ENCODE measurements at regions not wholly inside any gene's neighbourhood (a gene's known extent, or its start where the extent isn't known, plus 50 kb on each side); places are given as distances from the start of the nearest gene placed in this dataset.

- Mint-ChIP-seq H3K9me3 (peaks cover under 1 to 10% of the 10 kb centered on the region in 2 donors), H3K4me3 (no peak overlapping the region), H3K4me1 (no peaks in the 10 kb centered on the region), H3K27ac (no peak overlapping the region), H3K36me3 (no peaks in the 10 kb centered on the region), H3K27me3 (peaks cover 10 to 12% of the 10 kb centered on the region in 2 donors)
- ATAC-seq (replicated peaks) (no peak), DNase-seq (no peak)
Measured at GRCh38 chr21:36641346-36641745, 57.6 kb upstream of the SIM2 start.

- Mint-ChIP-seq H3K4me3 (no peak overlapping the region), H3K36me3 (no peaks in the 10 kb centered on the region), H3K9me3 (peaks cover 0 to 5% of the 10 kb centered on the region in 2 donors), H3K27ac (no peak overlapping the region), H3K27me3 (peaks cover 14 to 16% of the 10 kb centered on the region in 2 donors), H3K4me1 (no peaks in the 10 kb centered on the region)
- ATAC-seq (replicated peaks) (no peak), DNase-seq (no peak)
Measured at GRCh38 chr21:36641886-36642285, 57.0 kb upstream of the SIM2 start.

GRCh38 chr21:36642777-36643176, 56.1 kb upstream of the SIM2 start:
- H3K27ac Mint-ChIP-seq: no peak overlapping the region
- no peaks in the 10 kb centered on the region for H3K9me3 Mint-ChIP-seq
- ATAC-seq (replicated peaks) (no peak), DNase-seq (no peak)
- no peaks in the 10 kb centered on the region for H3K36me3 Mint-ChIP-seq
- H3K4me1 Mint-ChIP-seq: no peaks in the 10 kb centered on the region
- H3K27me3 Mint-ChIP-seq: peaks cover 22 to 25% of the 10 kb centered on the region in 2 donors
- no peak overlapping the region for H3K4me3 Mint-ChIP-seq

GRCh38 chr21:36643374-36644250, 55.3 kb upstream of the SIM2 start:
- no peaks in the 10 kb centered on the region for H3K9me3 Mint-ChIP-seq
- DNase-seq: no peak
- no peak for ATAC-seq (replicated peaks)
- H3K27me3 Mint-ChIP-seq: peaks cover 24 to 26% of the 10 kb centered on the region in 2 donors
- H3K4me3 Mint-ChIP-seq: no peak overlapping the region
- no peaks in the 10 kb centered on the region for H3K36me3 Mint-ChIP-seq
- H3K4me1 Mint-ChIP-seq: no peaks in the 10 kb centered on the region
- H3K27ac Mint-ChIP-seq: no peak overlapping the region

GRCh38 chr21:36646011-36646410, 52.9 kb upstream of the SIM2 start:
- no peaks in the 10 kb centered on the region for H3K36me3 Mint-ChIP-seq
- no peak overlapping the region for H3K27ac Mint-ChIP-seq
- H3K9me3 Mint-ChIP-seq: peaks cover 0 to 2% of the 10 kb centered on the region in 2 donors

GRCh38 chr21:36646645-36647044, 52.3 kb upstream of the SIM2 start:
- Mint-ChIP-seq H3K9me3 (peaks cover 0 to 4% of the 10 kb centered on the region in 2 donors), H3K36me3 (no peaks in the 10 kb centered on the region), H3K27me3 (peaks cover 24 to 26% of the 10 kb centered on the region in 2 donors), H3K27ac (no peak overlapping the region), H3K4me3 (no peak overlapping the region), H3K4me1 (no peaks in the 10 kb centered on the region)
- no peak for DNase-seq
- no peak for ATAC-seq (replicated peaks)

More at GRCh38 chr21:36646011-36646410, 52.9 kb upstream of the SIM2 start:
- no peaks in the 10 kb centered on the region for H3K4me1 Mint-ChIP-seq
- peaks cover 24% of the 10 kb centered on the region in 2 donors for H3K27me3 Mint-ChIP-seq
- no peak overlapping the region for H3K4me3 Mint-ChIP-seq
- DNase-seq: no peak
- ATAC-seq (replicated peaks): no peak

- Mint-ChIP-seq H3K27me3 (peaks cover 22 to 26% of the 10 kb centered on the region in 2 donors), H3K4me1 (no peaks in the 10 kb centered on the region), H3K9me3 (peaks cover 0 to 4% of the 10 kb centered on the region in 2 donors), H3K36me3 (no peaks in the 10 kb centered on the region), H3K4me3 (no peak overlapping the region), H3K27ac (no peak overlapping the region)
- DNase-seq (no peak), ATAC-seq (replicated peaks) (no peak)
Measured at GRCh38 chr21:36647279-36648093, 51.4 kb upstream of the SIM2 start.
